Right renal pelvis (tissue), 4 donors: ENCODE measurements at regions not wholly inside any gene's neighbourhood (a gene's known extent, or its start where the extent isn't known, plus 50 kb on each side); places are given as distances from the start of the nearest gene placed in this dataset.
A peak's percentile ranks its signal among the peaks of the same experiment; 100 is the strongest.

Experiments
- DNase-seq, 4 donors: peaks; one replicate each; pipeline ENCODE4 v3.0.0-alpha.2; 2013; ENCODE audit warnings: low read depth in 4 of 4, low spot score in 3 of 4, missing footprints in 1 of 4

- DNase-seq = no peak
These were observed 405.7 kb downstream of the HDGFL1 start for GRCh38 chr6:22975079-22975478.

GRCh38 chr6:22980446-22980845, 411.1 kb downstream of the HDGFL1 start:
- DNase-seq = no peak

GRCh38 chr6:23002044-23002619, 432.8 kb downstream of the HDGFL1 start:
- no peak for DNase-seq

GRCh38 chr6:23003671-23004467, 434.5 kb downstream of the HDGFL1 start:
- DNase-seq = no peak

- no peak for DNase-seq
These were observed 437.3 kb downstream of the HDGFL1 start for GRCh38 chr6:23006656-23007055.

- DNase-seq = no peak
These were observed 442.2 kb downstream of the HDGFL1 start for GRCh38 chr6:23011615-23012014.

GRCh38 chr6:23013776-23014175, 444.4 kb downstream of the HDGFL1 start:
- no peak for DNase-seq

- DNase-seq = no peak
These were observed 447.3 kb downstream of the HDGFL1 start for GRCh38 chr6:23016696-23017095.

GRCh38 chr6:23021487-23021886, 452.1 kb downstream of the HDGFL1 start:
- DNase-seq = no peak

- DNase-seq = no peak
These were observed 457.9 kb downstream of the HDGFL1 start for GRCh38 chr6:23027281-23027680.

- no peak for DNase-seq
These were observed 462.6 kb downstream of the HDGFL1 start for GRCh38 chr6:23031986-23032385.

GRCh38 chr6:23034926-23035325, 465.6 kb downstream of the HDGFL1 start:
- no peak for DNase-seq

GRCh38 chr6:23036406-23036983, 467.1 kb downstream of the HDGFL1 start:
- DNase-seq = peak; percentile 3 to 28 (median 14)

GRCh38 chr6:23040899-23041298, 471.5 kb downstream of the HDGFL1 start:
- no peak for DNase-seq

GRCh38 chr6:23045280-23045679, 475.9 kb downstream of the HDGFL1 start:
- DNase-seq = no peak

GRCh38 chr6:23055523-23055922, 486.2 kb downstream of the HDGFL1 start:
- DNase-seq = no peak

GRCh38 chr6:23073821-23074220, 504.5 kb downstream of the HDGFL1 start:
- peak in 3 of 4 donors; percentile 5 to 27 (median 14) for DNase-seq

GRCh38 chr6:23077772-23078171, 508.4 kb downstream of the HDGFL1 start:
- no peak for DNase-seq

- DNase-seq = no peak
These were observed 512.3 kb downstream of the HDGFL1 start for GRCh38 chr6:23081701-23082100.

- DNase-seq = no peak
These were observed 516.7 kb downstream of the HDGFL1 start for GRCh38 chr6:23086100-23086499.

GRCh38 chr6:23087471-23087870, 518.1 kb downstream of the HDGFL1 start:
- DNase-seq = no peak

GRCh38 chr6:23088761-23089160, 519.4 kb downstream of the HDGFL1 start:
- DNase-seq = no peak
